H1 (cell line): ENCODE measurements at regions not wholly inside any gene's neighbourhood (a gene's known extent, or its start where the extent isn't known, plus 50 kb on each side); places are given as distances from the start of the nearest gene placed in this dataset.

Experiments used
- CTCF ChIA-PET: fragments of 300-600 bp; sonication (Branson Sonifier 250); formaldehyde crosslinking; loops from one replicate; lab custom pipeline; 2021; ENCODE audit not compliant: partially characterized antibody; lab: Charles Lee
- POLR2A ChIA-PET: fragments of 300-600 bp; sonication (Branson Sonifier 250); formaldehyde crosslinking; loops from one replicate; lab custom pipeline; 2021; ENCODE audit warnings: inconsistent platforms; ENCODE audit not compliant: partially characterized antibody; lab: Charles Lee
- DNase-seq, 2 experiments: peaks; one replicate each; pipeline versions ENCODE4 v3.0.0 to v3.0.0-alpha.2; 2010 to 2022; ENCODE audit warnings: low spot score in 2 of 2, low read depth in 1 of 2, mixed read lengths in 1 of 2
- FAIRE-seq: peaks from 2 replicates; lab custom pipeline; 2011; peaks lifted over from hg19 to GRCh38; lab: Jason Lieb, UNC
- H2AFZ ChIP-seq: 2 replicates; pipeline ENCODE4 v1.8.1; 2012; ENCODE audit warnings: low read length, inconsistent platforms
- H2AK5ac ChIP-seq: 2 replicates; pipeline ENCODE4 v1.6.1; 2013; ENCODE audit warnings: low read depth, low read length
- H2BK120ac ChIP-seq: replicated peaks from 2 replicates; pipeline ENCODE3; 2013; ENCODE audit warnings: low read depth, low read length, inconsistent platforms
- H2BK12ac ChIP-seq: 2 replicates; pipeline ENCODE4 v1.6.1; 2013; ENCODE audit warnings: low read depth, low read length
- H2BK15ac ChIP-seq: 2 replicates; pipeline ENCODE4 v1.6.1; 2013; ENCODE audit warnings: low read length
- H2BK20ac ChIP-seq: 2 replicates; pipeline ENCODE4 v1.6.1; 2013; ENCODE audit warnings: low read length
- H2BK5ac ChIP-seq: 2 replicates; pipeline ENCODE4 v1.6.1; 2013; ENCODE audit warnings: low read depth, low read length
- H3K14ac ChIP-seq: 2 replicates; pipeline ENCODE4 v1.6.1; 2013; ENCODE audit warnings: inconsistent platforms; ENCODE audit not compliant: insufficient read length
- H3K18ac ChIP-seq: 2 replicates; pipeline ENCODE4 v1.6.1; 2013; ENCODE audit warnings: low read length; ENCODE audit errors: extremely low read depth
- H3K23ac ChIP-seq: 2 replicates; pipeline ENCODE4 v1.6.1; 2013; ENCODE audit warnings: inconsistent platforms; ENCODE audit not compliant: insufficient read length
- H3K23me2 ChIP-seq: 2 replicates; pipeline ENCODE4 v1.6.1; 2013; ENCODE audit warnings: low read depth, low read length
- H3K27ac ChIP-seq: 2 replicates; pipeline ENCODE4 v1.6.1; 2011; ENCODE audit warnings: low read depth, low read length, inconsistent platforms
- H3K27me3 ChIP-seq, 4 experiments: replicated peaks in 1 of 4; 1 replicate in 1 of 4; 2 replicates in 3 of 4; pipeline versions ENCODE4 v1.6.1 to v1.8.1; 2011 to 2013; ENCODE audit warnings: low read length in 3 of 4, mild to moderate bottlenecking in 3 of 4, inconsistent platforms in 2 of 4, mixed read lengths in 2 of 4, moderate library complexity in 1 of 4; ENCODE audit not compliant: control insufficient read depth in 3 of 4, insufficient read depth in 3 of 4; ENCODE audit errors: extremely low read depth in 1 of 4
- H3K36me3 ChIP-seq, 4 experiments: 2 replicates each; pipeline versions ENCODE4 v1.6.1 to v1.8.1; 2011 to 2013; ENCODE audit warnings: mild to moderate bottlenecking in 4 of 4, low read length in 3 of 4, moderate library complexity in 2 of 4, control low read depth in 1 of 4, inconsistent platforms in 1 of 4; ENCODE audit not compliant: insufficient read depth in 4 of 4, control insufficient read depth in 2 of 4
- H3K4ac ChIP-seq: replicated peaks from 2 replicates; pipeline ENCODE3; 2013; ENCODE audit warnings: low read length, low read depth, mixed read lengths, inconsistent platforms; ENCODE audit not compliant: insufficient read length
- H3K4me1 ChIP-seq, 4 experiments: replicated peaks in 1 of 4; 1 replicate in 1 of 4; 2 replicates in 3 of 4; pipeline versions ENCODE4 v1.6.1 to v1.8.1; 2011 to 2013; ENCODE audit warnings: low read length in 3 of 4, inconsistent platforms in 2 of 4, mixed read lengths in 1 of 4; ENCODE audit not compliant: insufficient read depth in 4 of 4, control insufficient read depth in 3 of 4
- H3K4me2 ChIP-seq, 2 experiments: 2 replicates each; pipeline versions ENCODE4 v1.6.1 to v1.8.1; 2011 to 2013; ENCODE audit warnings: low read depth in 2 of 2, low read length in 2 of 2, control low read depth in 1 of 2, inconsistent platforms in 1 of 2, mild to moderate bottlenecking in 1 of 2; ENCODE audit not compliant: insufficient read depth in 1 of 2
- H3K4me3 ChIP-seq, 4 experiments: fragments of 200-600, 300-600 bp in 1 of 4; sonication (generic), shearing (Covaris generic), sonication (Bioruptor Twin) in 1 of 4; 2 replicates each; pipeline versions ENCODE4 v1.5.1 to v1.8.1; 2011 to 2016; ENCODE audit warnings: low read length in 4 of 4, low read depth in 3 of 4, control low read depth in 2 of 4, inconsistent platforms in 2 of 4, mild to moderate bottlenecking in 2 of 4, mixed read lengths in 1 of 4, moderate library complexity in 1 of 4; ENCODE audit not compliant: insufficient read depth in 2 of 4; ENCODE audit errors: extremely low read depth in 1 of 4
- H3K56ac ChIP-seq: replicated peaks from 2 replicates; pipeline ENCODE3; 2013; ENCODE audit warnings: low read depth, mild to moderate bottlenecking, mixed read lengths, low read length, inconsistent platforms; ENCODE audit not compliant: insufficient read length
- H3K79me1 ChIP-seq: 2 replicates; pipeline ENCODE4 v1.6.1; 2013; ENCODE audit warnings: low read depth, low read length, control low read depth
- H3K79me2 ChIP-seq, 2 experiments: 2 replicates each; pipeline versions ENCODE4 v1.6.1 to v1.8.1; 2012 to 2013; ENCODE audit warnings: low read length in 2 of 2, mild to moderate bottlenecking in 2 of 2, inconsistent platforms in 1 of 2; ENCODE audit not compliant: insufficient read depth in 2 of 2, control insufficient read depth in 1 of 2
- H3K9ac ChIP-seq, 4 experiments: replicated peaks in 1 of 4; 1 replicate in 1 of 4; 2 replicates in 3 of 4; pipeline versions ENCODE4 v1.6.1 to v1.8.1; 2011 to 2013; ENCODE audit warnings: low read depth in 3 of 4, low read length in 3 of 4, control low read depth in 2 of 4, mild to moderate bottlenecking in 2 of 4, moderate library complexity in 2 of 4, inconsistent platforms in 1 of 4; ENCODE audit errors: extremely low read depth in 1 of 4
- H3K9me3 ChIP-seq, 2 experiments: 2 replicates each; pipeline versions ENCODE4 v1.6.1 to v1.8.1; 2012 to 2013; ENCODE audit warnings: mild to moderate bottlenecking in 2 of 2, moderate library complexity in 2 of 2, control low read depth in 1 of 2, inconsistent platforms in 1 of 2, low read depth in 1 of 2, low read length in 1 of 2, mixed read lengths in 1 of 2; ENCODE audit not compliant: insufficient read depth in 2 of 2
- H4K20me1 ChIP-seq, 2 experiments: replicated peaks in 1 of 2; 2 replicates each; pipeline versions ENCODE3 to v1.8.1; 2011 to 2013; ENCODE audit warnings: inconsistent platforms in 2 of 2, low read length in 2 of 2, mild to moderate bottlenecking in 1 of 2; ENCODE audit not compliant: insufficient read depth in 2 of 2, control insufficient read depth in 1 of 2
- H4K5ac ChIP-seq: 2 replicates; pipeline ENCODE4 v1.6.1; 2013; ENCODE audit warnings: low read length, low read depth, mixed read lengths, inconsistent platforms; ENCODE audit not compliant: insufficient read length
- H4K8ac ChIP-seq: 2 replicates; pipeline ENCODE4 v1.8.0; 2013; ENCODE audit warnings: mild to moderate bottlenecking, moderate library complexity, low read length, inconsistent platforms; ENCODE audit not compliant: insufficient read depth; ENCODE audit errors: extremely low read depth
- H4K91ac ChIP-seq: replicated peaks from 2 replicates; pipeline ENCODE3; 2013; ENCODE audit warnings: low read length, mixed read lengths, inconsistent platforms; ENCODE audit not compliant: insufficient read length
- CTBP2 ChIP-seq: IDR thresholded peaks from 2 replicates; pipeline ENCODE4 v1.7.0; 2011; ENCODE audit warnings: borderline replicate concordance, mild to moderate bottlenecking, moderate library complexity, mixed read lengths, low read length; ENCODE audit not compliant: insufficient read depth, insufficient read length
- KDM4A ChIP-seq: IDR thresholded peaks from one replicate; pipeline ENCODE4 v1.7.1; 2012; ENCODE audit warnings: low read depth, mild to moderate bottlenecking, moderate library complexity, low read length, inconsistent platforms; ENCODE audit not compliant: severe bottlenecking
- MAFK ChIP-seq: IDR thresholded peaks from 2 replicates; pipeline ENCODE4 v1.6.1; 2012; ENCODE audit warnings: low read depth, mild to moderate bottlenecking, improper control_type of control experiment, low read length
- RNF2 ChIP-seq: fragments of 200-900, 300-1000 bp; sonication (generic); IDR thresholded peaks from 2 replicates; pipeline ENCODE4 v1.7.1; 2016; ENCODE audit warnings: borderline replicate concordance, low read depth, mild to moderate bottlenecking, antibody characterized with exemption, low read length; ENCODE audit not compliant: poor library complexity, severe bottlenecking; ENCODE audit errors: missing control alignments
- RXRA ChIP-seq: IDR thresholded peaks from 2 replicates; pipeline ENCODE4 v1.6.1; 2011; ENCODE audit warnings: low read depth, mild to moderate bottlenecking, low read length, moderate library complexity; ENCODE audit not compliant: insufficient read depth
- SP2 ChIP-seq: IDR thresholded peaks from 2 replicates; pipeline ENCODE4 v1.6.1; 2012; ENCODE audit warnings: mild to moderate bottlenecking, low read length, inconsistent platforms
- TAF7 ChIP-seq: optimal IDR thresholded peaks from 2 replicates; pipeline ENCODE3; 2011; ENCODE audit warnings: low read depth, mild to moderate bottlenecking, inconsistent platforms, low read length, moderate library complexity, borderline replicate concordance
- WGBS, 2 experiments: shearing (Covaris generic) in 1 of 2; methylation state at CpG; one replicate each; pipeline versions ENCODE4 v1.1.6 to v1.1.7; 2013 to 2015; ENCODE audit warnings: low lambda C conversion rate in 2 of 2, mixed read lengths in 2 of 2, inconsistent platforms in 1 of 2, low coverage in 1 of 2, missing lambda C conversion rate in 1 of 2; ENCODE audit not compliant: insufficient replicate concordance in 2 of 2, insufficient coverage in 1 of 2, insufficient read length in 1 of 2; ENCODE audit errors: extremely low coverage in 1 of 2, missing lambda C conversion rate in 1 of 2; 5-methylcytosine and 5-hydroxymethylcytosine counted together

DNA sequence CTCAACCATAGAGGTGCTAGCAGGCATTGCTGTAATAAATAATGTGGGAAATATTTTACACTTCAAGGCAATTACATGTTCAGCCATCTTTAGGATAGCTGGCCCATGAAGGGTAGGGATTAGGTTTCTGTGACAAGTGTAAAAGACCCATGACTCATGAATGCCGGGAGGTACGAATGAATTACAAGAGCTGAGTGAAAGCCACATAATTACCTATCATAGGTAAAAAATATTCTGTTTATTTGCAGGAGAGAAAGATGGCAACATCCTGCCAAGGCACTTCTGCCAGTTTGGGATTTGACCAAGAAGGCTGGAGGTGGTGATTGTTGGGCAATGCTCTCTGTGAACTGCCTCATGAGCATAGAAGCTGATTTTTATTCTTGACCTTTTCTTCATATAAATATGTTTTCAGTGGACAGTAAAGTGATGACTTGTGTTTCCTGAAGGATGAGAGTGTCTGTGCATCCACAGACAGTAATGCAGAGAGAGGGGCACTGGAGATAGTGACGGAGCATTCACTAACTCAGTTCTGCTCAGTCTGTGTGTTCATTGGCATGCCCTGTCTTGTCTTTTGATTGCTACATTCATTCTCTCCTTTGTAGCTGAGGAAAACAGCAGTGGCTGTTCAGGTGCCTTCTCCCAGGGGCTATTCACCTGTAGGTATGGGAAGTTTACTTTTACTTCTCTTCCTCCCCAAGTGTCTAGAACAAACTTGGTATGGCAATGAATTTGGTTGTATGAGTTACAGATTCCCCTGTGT lies 481.1 kb downstream of the TFAP2B start:
- POLR2A ChIA-PET, result no interaction called here
- Histone ChIP-seq H3K27ac (no peak overlapping the region), H3K56ac (no peak overlapping the region), H3K18ac (no peak overlapping the region), H2BK120ac (no peak overlapping the region), H2BK15ac (no peak overlapping the region), H4K8ac (no peak overlapping the region), H2BK5ac (no peak overlapping the region), H3K9me3 (no peaks in the 10 kb centered on the region), H3K4me1 (no peaks in the 10 kb centered on the region), H4K91ac (no peak overlapping the region), H3K9ac (no peak overlapping the region)
- no peak for DNase-seq
- CTCF ChIA-PET, result interaction anchor here (0.8 kb wide), 1 partner anchor 25 kb away, joined by 3 read pairs; no protein-coding TSS in a partner anchor
- no peak for FAIRE-seq
- TF ChIP-seq MAFK (no peak), RNF2 (no peak), RXRA (no peak), SP2 (no peak), KDM4A (no peak), CTBP2 (no peak), TAF7 (no peak)
- TF ChIP-seq, all 59 proteins: peak for 0
- H3K23me2 ChIP-seq, result no peaks in the 10 kb centered on the region
- no peaks in the 10 kb centered on the region for H3K79me1 ChIP-seq
- H3K36me3 ChIP-seq, result no peaks in the 10 kb centered on the region
- no peak overlapping the region for H3K4me2 ChIP-seq
- no peak overlapping the region for H2AFZ ChIP-seq
- H3K27me3 ChIP-seq, result no peaks in the 10 kb centered on the region
- H3K79me2 ChIP-seq, result no peaks in the 10 kb centered on the region
- H2BK12ac ChIP-seq, result no peak overlapping the region
- no peaks in the 10 kb centered on the region for H4K20me1 ChIP-seq
- no peak overlapping the region for H3K4me3 ChIP-seq
- H3K14ac ChIP-seq, result no peak overlapping the region
- H3K23ac ChIP-seq, result no peak overlapping the region
- H2BK20ac ChIP-seq, result no peak overlapping the region
- H3K4ac ChIP-seq, result no peak overlapping the region
- 90% methylated on average over 3 of the region's 3 CpGs; no CpG with 5 or more reads in 1 of the 2 experiments for WGBS, 2 experiments
- no peak overlapping the region for H4K5ac ChIP-seq
- H2AK5ac ChIP-seq, result no peak overlapping the region
